ENCODE measurements at regions not wholly inside any gene's neighbourhood (a gene's known extent, or its start where the extent isn't known, plus 50 kb on each side); places are given as distances from the start of the nearest gene placed in this dataset.

GRCh38 chr10:128221807-128222206, 95.6 kb upstream of the MKI67 start:
- DNase-seq (ENCODE audit: low spot score) (no peak), FAIRE-seq (no peak)

- FAIRE-seq: no peak
- no peak for DNase-seq (ENCODE audit: low spot score)
Measured at GRCh38 chr10:128222332-128222849, 96.2 kb upstream of the MKI67 start.

GRCh38 chr10:128230401-128230800, 104.2 kb upstream of the MKI67 start:
- FAIRE-seq: no peak

DNA sequence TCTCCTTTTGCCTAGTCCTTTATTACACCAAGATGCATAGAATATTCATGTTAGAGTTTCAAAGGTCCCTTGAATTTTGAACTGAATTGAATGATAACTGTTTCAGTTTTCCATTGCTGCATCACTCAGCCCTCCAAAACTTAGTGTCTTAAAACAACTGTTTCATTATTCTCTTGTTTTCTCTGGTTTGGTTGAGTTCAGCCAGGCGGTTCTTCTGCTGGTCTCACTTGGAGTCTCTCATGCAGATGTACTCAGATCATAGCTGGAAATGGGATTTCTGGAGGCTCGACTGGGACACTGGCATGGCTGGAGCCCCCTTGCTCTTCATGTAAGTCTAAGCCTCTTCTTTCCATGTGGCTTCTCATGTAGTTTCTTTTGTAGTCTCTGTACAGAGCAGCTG, 107.2 kb upstream of the MKI67 start:
- DNase-seq (ENCODE audit: low spot score) (no peak), FAIRE-seq (no peak)

More at GRCh38 chr10:128230401-128230800, 104.2 kb upstream of the MKI67 start:
- no peak for DNase-seq (ENCODE audit: low spot score)

DNA sequence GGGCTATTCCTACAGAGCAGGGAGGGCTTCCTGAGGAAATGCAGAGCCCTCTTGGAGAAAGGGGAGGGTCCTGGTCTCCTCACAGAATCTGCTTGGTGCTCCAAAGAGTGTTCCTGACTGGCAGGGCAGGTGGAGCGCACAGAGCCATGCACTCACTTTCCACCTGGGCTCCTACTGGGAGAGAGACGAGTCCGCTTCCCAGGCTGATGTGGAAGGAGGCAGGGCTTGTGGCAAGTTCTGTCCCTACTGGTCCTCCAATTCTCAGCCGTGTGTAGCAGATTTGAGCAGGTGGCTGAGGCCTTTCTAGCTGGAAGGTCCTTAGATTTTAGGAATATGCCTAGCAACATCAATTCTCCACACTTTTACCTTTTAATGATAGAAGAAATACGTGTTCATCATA, 111.5 kb upstream of the MKI67 start:
- FAIRE-seq: no peak
- no peak for DNase-seq (ENCODE audit: low spot score)

DNA sequence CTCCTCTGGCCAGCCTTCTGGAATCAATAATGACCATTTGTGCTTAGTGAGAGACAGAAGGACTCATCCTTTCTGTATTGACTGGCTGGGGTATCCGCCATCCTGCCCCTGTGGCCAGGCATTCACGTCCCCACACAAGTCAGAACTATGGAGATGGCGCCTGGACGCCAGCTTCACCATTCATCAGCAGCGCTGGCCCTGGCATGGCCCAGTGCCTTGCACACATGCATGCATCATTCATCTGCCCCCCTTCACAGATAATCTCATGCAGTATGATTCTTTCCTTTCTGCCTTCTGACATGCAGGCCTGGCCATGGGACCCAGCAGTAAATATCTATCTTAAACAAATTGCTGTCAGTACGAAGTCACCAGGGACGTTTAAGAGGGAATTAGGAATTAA, 114.8 kb upstream of the MKI67 start:
- no peak for DNase-seq (ENCODE audit: low spot score)
- FAIRE-seq: no peak

DNA sequence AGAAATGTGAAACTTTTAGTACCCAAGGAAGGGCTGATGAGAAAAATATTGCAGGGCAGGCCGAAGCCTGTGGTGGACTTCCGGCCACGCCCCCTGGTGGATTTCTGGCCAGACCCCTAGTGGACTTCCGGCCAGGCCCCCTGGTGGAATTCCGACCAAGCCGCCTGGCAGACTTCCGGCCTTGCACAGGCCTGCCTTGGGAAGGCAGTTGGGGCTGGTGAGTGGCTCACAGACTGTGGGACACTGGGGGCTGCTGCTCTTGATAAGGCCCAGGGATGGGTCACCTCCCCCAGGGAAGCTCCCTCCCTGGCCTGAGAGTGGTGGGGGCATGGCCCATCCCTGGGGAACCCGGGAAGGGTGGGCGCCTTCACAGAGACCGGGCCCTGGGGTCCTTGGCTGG, 116.4 kb upstream of the MKI67 start:
- no peak for DNase-seq (ENCODE audit: low spot score)
- no peak for FAIRE-seq

DNA sequence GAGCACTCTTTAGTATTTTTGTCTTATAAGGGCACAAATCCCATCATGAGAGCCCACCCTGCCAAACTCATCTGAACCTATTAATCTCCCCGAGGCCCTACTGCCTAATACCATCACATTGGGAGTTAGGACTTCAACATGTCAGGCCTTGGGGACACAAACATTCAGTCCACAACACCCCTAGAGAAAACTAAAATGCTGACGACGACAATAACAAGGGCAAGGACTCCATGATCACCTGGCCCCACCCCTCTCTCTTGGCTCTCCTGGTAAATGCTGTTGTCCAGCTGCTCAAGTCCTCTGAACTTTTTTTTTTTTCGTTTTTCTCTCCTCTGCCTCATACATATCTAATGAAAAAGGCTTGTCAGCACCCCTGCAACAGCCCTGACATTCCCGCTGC, 118.8 kb upstream of the MKI67 start:
- DNase-seq (ENCODE audit: low spot score): no peak
- no peak for FAIRE-seq

DNA sequence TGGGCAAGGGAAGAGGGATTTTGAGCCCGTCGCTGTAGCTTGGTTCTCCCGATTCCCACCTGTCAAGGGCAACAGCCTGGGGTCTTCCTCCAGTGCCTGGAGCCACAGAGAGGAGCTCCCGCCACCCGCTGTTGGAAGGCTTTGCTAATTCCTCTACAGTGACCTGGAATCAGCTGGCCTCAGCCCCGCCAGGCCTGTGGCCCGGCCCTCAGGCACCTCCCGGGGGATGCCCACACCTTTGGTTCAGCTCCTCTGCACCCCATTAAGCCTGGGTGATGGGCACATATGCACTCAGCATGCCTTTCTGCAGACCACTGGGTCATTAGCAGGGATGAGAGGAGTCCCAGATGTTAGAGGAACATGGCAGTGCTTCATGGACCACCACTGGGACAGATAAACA, 121.4 kb upstream of the MKI67 start:
- no peak for FAIRE-seq

DNA sequence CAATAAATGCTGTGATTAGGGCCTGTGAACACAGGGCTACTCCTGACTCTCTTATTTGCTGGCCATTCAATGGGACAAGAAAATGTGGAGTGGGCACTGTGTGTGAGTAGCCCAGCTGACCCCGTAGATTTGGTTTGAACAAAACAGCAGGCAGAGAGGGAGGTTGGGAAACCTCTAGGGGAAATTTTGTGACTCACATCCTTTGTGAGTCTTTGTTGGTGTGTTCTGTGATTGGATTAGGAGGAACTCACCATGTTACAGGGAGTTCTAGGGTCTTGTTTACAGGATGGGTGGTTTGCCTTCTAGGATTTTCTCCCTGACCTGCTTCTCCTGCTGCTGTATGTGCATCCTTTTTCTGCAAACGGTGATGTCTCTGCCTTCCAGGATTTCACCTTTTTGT, 128.3 kb upstream of the MKI67 start:
- DNase-seq (ENCODE audit: low spot score) (no peak), FAIRE-seq (no peak)

More for the DNA sequence above, 121.4 kb upstream of the MKI67 start:
- no peak for DNase-seq (ENCODE audit: low spot score)

GRCh38 chr10:128257428-128257827, 131.2 kb upstream of the MKI67 start:
- no peak for FAIRE-seq

GRCh38 chr10:128258421-128258976, 132.3 kb upstream of the MKI67 start:
- FAIRE-seq (no peak), DNase-seq (ENCODE audit: low spot score) (no peak)

More at GRCh38 chr10:128257428-128257827, 131.2 kb upstream of the MKI67 start:
- no peak for DNase-seq (ENCODE audit: low spot score)

DNA sequence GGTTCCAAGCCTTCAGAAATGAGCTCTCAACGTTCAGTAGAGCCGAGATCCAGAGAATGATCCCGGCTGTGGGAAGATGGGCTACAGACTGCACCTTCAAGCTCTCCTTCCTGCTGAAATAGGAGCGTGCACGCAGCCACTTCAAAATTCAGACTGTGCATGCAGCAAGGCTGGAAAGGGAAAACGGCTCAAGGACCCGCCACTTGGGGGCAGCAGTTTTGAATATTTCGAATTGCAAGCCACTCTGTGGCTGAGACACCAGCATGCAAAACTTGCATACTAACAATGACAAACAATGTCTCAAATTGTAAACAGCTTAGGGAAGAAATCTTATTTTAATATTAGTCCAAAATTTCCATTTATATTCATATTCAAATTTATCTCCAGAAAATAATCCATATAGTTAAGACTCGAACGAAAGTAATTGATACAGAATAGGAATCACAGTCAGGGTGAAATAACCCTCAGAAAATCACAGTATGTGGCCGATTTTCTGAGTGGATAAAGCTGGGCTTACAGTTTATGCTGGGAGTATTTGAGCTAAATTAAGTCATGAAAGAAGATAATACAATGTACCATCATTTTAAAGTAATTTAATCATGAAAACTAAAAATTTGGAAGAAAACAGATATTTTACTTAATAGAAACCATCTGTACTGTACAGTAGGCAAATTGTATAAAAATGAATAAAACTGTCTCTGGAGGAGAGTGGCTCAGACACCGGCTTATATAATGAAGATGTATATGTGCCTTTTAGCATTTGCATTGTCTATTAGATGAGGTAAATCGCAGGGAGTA, 137.9 kb upstream of the MKI67 start:
- peak; percentile 42 for DNase-seq (ENCODE audit: low spot score)
- FAIRE-seq: no peak

DNA sequence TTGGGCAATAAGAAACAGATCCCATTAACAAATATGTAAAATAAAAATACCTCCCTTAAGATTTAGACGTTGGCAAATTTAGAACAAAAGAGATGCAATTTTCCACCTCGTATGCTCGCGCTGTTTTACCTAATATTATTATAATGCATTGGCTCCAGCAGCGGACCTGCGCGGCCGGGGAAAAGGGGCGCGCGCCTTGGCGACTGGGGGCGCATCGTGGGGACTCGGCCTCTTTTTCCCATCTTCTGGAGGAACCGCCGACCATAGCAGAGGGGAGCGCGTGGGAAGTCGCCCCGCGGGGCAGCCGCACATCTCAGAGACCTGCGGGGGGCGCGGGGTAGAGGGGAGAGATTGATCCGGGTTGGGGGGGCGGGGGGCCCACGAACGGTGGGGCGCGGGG, 139.4 kb upstream of the MKI67 start:
- FAIRE-seq (no peak), DNase-seq (ENCODE audit: low spot score) (no peak)

DNA sequence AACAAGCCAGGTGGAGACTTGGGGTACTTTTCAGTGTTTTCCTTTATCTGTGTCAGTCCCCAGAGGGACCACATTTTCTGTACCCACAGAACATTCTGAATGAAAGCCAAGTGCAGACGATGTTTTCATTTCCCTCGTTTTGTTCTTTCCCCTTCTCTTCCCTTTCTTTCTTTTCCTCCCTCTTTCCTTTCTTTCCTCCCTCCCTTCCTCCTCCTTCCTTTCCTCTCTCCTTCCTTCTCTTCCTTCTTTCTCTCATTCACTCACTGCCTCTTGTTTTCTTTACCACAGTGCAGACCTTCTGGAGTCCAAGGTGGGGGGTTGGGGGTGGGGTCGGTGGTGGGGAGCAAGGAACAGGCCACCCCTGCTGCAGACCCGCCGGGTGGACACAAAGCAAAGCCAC, 141.4 kb upstream of the MKI67 start:
- FAIRE-seq (no peak), DNase-seq (ENCODE audit: low spot score) (no peak)

DNA sequence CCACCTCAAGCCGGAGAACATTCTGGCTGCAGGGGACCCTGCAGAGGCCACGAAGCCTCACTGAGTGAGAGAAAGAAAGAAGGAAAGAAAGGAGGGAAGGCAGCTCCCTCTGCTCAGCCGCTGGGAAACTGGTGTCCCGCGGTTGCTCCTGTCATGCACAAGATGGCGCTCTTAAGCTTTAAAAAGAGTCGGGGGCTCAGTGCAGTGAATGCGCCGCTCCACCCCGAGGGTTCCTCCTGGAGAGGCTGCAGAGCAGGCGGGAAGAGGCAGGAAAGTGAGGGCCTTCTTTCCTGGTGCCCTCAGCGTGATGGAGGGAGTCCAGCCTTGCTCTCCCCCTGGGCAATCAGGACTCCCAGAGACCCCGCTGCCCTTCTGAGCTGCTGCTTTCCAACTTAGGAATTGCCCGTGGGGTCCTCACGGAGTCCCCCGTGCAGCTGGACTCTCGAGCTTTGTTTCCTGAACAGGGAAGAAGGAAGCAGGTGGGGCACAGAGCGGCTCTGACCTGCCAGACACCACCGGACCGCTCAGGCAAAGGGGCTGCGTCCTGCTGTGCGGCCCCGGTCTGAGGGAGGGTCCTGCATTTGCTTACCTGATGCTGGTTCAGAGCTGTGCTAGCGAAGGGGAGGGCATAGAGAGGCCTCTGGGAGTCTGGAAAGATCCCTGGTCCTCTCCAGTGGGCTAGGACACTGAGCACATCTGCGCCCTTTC, 141.9 kb upstream of the MKI67 start:
- DNase-seq (ENCODE audit: low spot score) (peak; percentile 48), FAIRE-seq (no peak)

DNA sequence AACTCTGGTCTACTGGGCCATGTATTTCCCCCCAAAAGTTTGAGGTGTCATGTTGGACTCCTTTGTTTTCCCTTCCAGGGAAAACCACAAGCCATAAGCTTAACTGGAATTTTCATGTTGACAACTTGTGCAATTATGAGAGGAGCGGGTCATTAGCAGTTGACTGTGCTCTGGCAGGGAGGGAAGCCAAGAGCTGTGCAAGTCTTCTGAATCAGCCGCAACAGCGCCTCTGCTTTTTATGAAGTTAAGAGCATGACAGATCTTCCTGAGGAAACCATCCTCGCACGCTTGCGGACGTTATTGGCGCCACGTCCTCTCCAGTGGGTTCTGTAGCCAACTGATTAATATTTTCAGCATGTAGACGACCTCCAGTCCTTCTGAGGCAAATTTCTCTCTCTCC, 148.7 kb upstream of the MKI67 start:
- FAIRE-seq: no peak
- DNase-seq (ENCODE audit: low spot score): peak; percentile 40

DNA sequence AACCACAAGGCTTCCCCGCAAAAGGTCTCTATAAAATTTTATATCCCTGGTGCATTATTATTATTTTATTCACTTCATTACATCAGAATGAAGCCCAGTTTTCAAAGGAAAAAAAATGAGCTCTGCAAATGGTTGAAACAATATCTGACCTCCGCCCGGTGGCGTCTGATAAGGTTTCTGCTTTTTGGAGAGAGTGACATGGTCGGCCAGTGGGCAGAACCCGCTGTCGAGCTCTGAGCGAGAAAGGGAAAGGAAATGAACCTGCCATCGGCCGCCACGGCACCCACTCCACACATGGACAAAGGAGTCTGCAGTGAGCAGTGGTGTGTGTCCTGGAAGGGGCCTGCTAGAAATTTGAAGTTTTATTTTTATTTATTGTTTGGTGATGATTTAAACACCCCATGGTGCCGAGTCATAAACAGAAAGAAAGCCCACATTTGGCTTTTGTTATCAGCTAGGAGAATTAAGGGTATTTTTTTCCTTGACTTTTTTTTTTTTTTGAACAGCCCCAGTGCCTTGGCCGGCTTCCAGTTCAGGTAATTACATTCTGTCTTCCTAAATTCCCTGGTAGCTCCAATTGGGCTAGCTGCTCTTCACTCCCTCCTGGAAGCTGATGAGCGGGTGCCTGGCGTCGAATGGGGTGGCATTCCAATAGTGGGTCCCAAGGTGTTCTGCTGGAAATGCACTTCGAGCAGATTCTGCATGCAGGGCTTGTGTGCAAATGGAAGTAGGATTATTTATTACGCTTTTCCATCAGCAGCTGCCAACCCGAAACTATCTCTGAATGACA, 149.4 kb upstream of the MKI67 start:
- FAIRE-seq (no peak), DNase-seq (ENCODE audit: low spot score) (peak; percentile 9)

- DNase-seq (ENCODE audit: low spot score): no peak
- FAIRE-seq: no peak
Measured at GRCh38 chr10:128277267-128277840, 151.1 kb upstream of the MKI67 start.

DNA sequence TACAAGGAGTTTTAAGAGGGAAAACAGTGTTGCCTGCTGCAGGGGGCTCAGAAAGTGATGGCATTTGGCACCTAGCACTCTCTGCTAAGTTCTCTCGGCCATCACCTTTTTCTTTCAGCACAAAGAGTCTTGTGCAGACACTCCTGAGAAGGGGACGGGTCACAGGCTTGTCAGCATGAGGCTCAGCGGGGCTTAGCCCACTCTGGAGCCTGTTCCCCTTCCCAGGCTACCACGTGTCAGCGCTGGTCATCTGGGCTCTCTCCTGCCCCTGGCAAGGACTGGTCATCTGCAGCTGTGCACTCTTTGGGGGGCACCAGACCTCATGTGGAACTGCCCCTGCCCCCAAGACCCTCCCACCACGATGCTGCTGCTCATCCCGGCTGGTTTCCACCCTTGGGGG, 152.1 kb upstream of the MKI67 start:
- no peak for DNase-seq (ENCODE audit: low spot score)
- FAIRE-seq: no peak

GRCh38 chr10:128280271-128280670, 154.0 kb upstream of the MKI67 start:
- DNase-seq (ENCODE audit: low spot score): no peak
- FAIRE-seq: no peak

Data from urothelium cell line (cell line).